Stimulated activated CD8-positive, alpha-beta memory T cell treated with anti-CD3 and anti-CD28 coated beads, Interleukin-15, amount 100 ng/mL, for 24 hours (primary cell): ENCODE measurements at regions not wholly inside any gene's neighbourhood (a gene's known extent, or its start where the extent isn't known, plus 50 kb on each side); places are given as distances from the start of the nearest gene placed in this dataset.
A peak's percentile ranks its signal among the peaks of the same experiment; 100 is the strongest.
"Not testable (repeated sequence)": the region's sequence is repeated elsewhere in the genome, so short reads cannot be mapped to it uniquely, and the experiment has no call there.

Source experiments
- DNase-seq: peaks from one replicate; pipeline ENCODE4 v3.0.0-alpha.2; 2020; ENCODE audit warnings: low read depth

- no peak for DNase-seq
These were observed 122.4 kb upstream of the SMURF2 start for GRCh38 chr17:64784353-64785010.

- no peak for DNase-seq
These were observed 121.6 kb upstream of the SMURF2 start for GRCh38 chr17:64783556-64784352.

- no peak for DNase-seq
These were observed 120.9 kb upstream of the SMURF2 start for GRCh38 chr17:64783031-64783461.

GRCh38 chr17:64781810-64782555 lies 119.9 kb upstream of the SMURF2 start:
- no peak for DNase-seq

- DNase-seq, result no peak
These were observed 119.1 kb upstream of the SMURF2 start for GRCh38 chr17:64781014-64781756.

GRCh38 chr17:64780096-64781013 lies 118.2 kb upstream of the SMURF2 start:
- no peak for DNase-seq

GRCh38 chr17:64779376-64780095 lies 117.4 kb upstream of the SMURF2 start:
- no peak for DNase-seq

GRCh38 chr17:64779098-64779375 lies 116.9 kb upstream of the SMURF2 start:
- not testable (repeated sequence) for DNase-seq

- no peak for DNase-seq
These were observed 116.4 kb upstream of the SMURF2 start for GRCh38 chr17:64778240-64779097.

GRCh38 chr17:64777415-64778239 lies 115.5 kb upstream of the SMURF2 start:
- DNase-seq, result no peak

GRCh38 chr17:64776720-64777414 lies 114.8 kb upstream of the SMURF2 start:
- DNase-seq, result peak; percentile 55

- no peak for DNase-seq
These were observed 113.8 kb upstream of the SMURF2 start for GRCh38 chr17:64775701-64776570.

- DNase-seq, result no peak
These were observed 112.9 kb upstream of the SMURF2 start for GRCh38 chr17:64774888-64775540.

- DNase-seq, result no peak
These were observed 112.0 kb upstream of the SMURF2 start for GRCh38 chr17:64773836-64774761.

GRCh38 chr17:64773386-64773835 lies 111.3 kb upstream of the SMURF2 start:
- DNase-seq, result no peak
